A549 (cell line): ENCODE measurements at regions not wholly inside any gene's neighbourhood (a gene's known extent, or its start where the extent isn't known, plus 50 kb on each side); places are given as distances from the start of the nearest gene placed in this dataset.

Source experiments
- ATAC-seq, 2 experiments: fragments of 200-7000 bp in 1 of 2; fragments of >200 bp in 1 of 2; cut with Nextera tagmentation in 1 of 2; cut with Tn5 transposase in 1 of 2; 3 replicates each; pipeline versions ENCODE4 v1.8.0 to v1.9.1; 2018 to 2020; ENCODE audit warnings: mild to moderate bottlenecking in 1 of 2, moderate library complexity in 1 of 2
- CTCF ChIA-PET: fragments of 300-600 bp; sonication (Branson Sonifier 250); formaldehyde crosslinking; extraction: SDS; loops from one replicate; lab custom pipeline; 2021; ENCODE audit warnings: antibody characterized with exemption, inconsistent platforms; lab: Yijun Ruan, JAX
- POLR2A ChIA-PET: fragments of 350-600 bp; formaldehyde crosslinking; extraction: SDS; loops from one replicate; lab custom pipeline; 2021; ENCODE audit warnings: antibody characterized with exemption, inconsistent platforms; lab: Yijun Ruan, JAX
- DNase-seq, 2 experiments: peaks; one replicate each; pipeline versions ENCODE4 v3.0.0 to v3.0.0-alpha.2; 2011 to 2016; ENCODE audit warnings: low read depth in 1 of 2, low spot score in 1 of 2
- FAIRE-seq: peaks from 2 replicates; lab custom pipeline; 2011; peaks lifted over from hg19 to GRCh38; lab: Jason Lieb, UNC
- H3K27ac ChIP-seq, 2 experiments: fragments of >200 bp; sonication (Bioruptor Twin); formaldehyde crosslinking; 3 replicates each; pipeline ENCODE4 v1.5.1; 2016 to 2017
- H3K4me1 ChIP-seq: fragments of >200 bp; sonication (Bioruptor Twin); formaldehyde crosslinking; 3 replicates; pipeline ENCODE4 v1.6.1; 2016
- H3K4me2 ChIP-seq: fragments of >200 bp; sonication (Bioruptor Twin); formaldehyde crosslinking; 3 replicates; pipeline ENCODE4 v1.6.1; 2016
- H3K4me3 ChIP-seq: fragments of >200 bp; sonication (Bioruptor Twin); formaldehyde crosslinking; 3 replicates; pipeline ENCODE4 v1.5.1; 2016
- H3K9me3 ChIP-seq: fragments of >200 bp; sonication (Bioruptor Twin); formaldehyde crosslinking; 3 replicates; pipeline ENCODE4 v1.6.1; 2016
- BCL3 ChIP-seq: fragments of >200 bp; sonication (Bioruptor Twin); formaldehyde crosslinking; IDR thresholded peaks from 3 replicates; pipeline ENCODE4 v1.6.1; 2016
- CHD2 ChIP-seq: fragments of 150-350 bp; IDR thresholded peaks from 2 replicates; pipeline ENCODE4 v1.6.1; 2014; ENCODE audit warnings: low read length; ENCODE audit not compliant: partially characterized antibody
- CHD4 ChIP-seq: fragments of 200-600 bp; sonication (generic); IDR thresholded peaks from 2 replicates; pipeline ENCODE4 v1.6.1; 2016; ENCODE audit warnings: antibody characterized with exemption, mild to moderate bottlenecking, borderline replicate concordance
- E2F6 ChIP-seq: IDR thresholded peaks from 2 replicates; pipeline ENCODE4 v1.6.1; 2012; ENCODE audit warnings: low read depth, borderline replicate concordance
- EHF ChIP-seq: fragments of 250-450 bp; sonication (Bioruptor Pico); IDR thresholded peaks from 2 replicates; pipeline ENCODE4 v1.5.0; 2020; ENCODE audit warnings: mild to moderate bottlenecking
- FOXS1 ChIP-seq: fragments of 250-450 bp; sonication (Bioruptor Pico); IDR thresholded peaks from 2 replicates; pipeline ENCODE4 v1.5.0; 2020; ENCODE audit warnings: mild to moderate bottlenecking, moderate library complexity
- HMGXB4 ChIP-seq: fragments of 250-450 bp; sonication (Bioruptor Pico); IDR thresholded peaks from 2 replicates; pipeline ENCODE4 v1.5.0; 2021; ENCODE audit warnings: mild to moderate bottlenecking, moderate library complexity, borderline replicate concordance
- HOXA7 ChIP-seq: fragments of 250-450 bp; sonication (Bioruptor Pico); IDR thresholded peaks from 2 replicates; pipeline ENCODE4 v1.5.0; 2020; ENCODE audit warnings: mild to moderate bottlenecking, moderate library complexity
- HOXB13 ChIP-seq: fragments of 250-450 bp; sonication (Bioruptor Pico); IDR thresholded peaks from 2 replicates; pipeline ENCODE4 v1.5.0; 2020; ENCODE audit warnings: low read depth, mild to moderate bottlenecking, moderate library complexity
- JUN ChIP-seq, 2 experiments: fragments of >200 bp; sonication (Bioruptor Twin); formaldehyde crosslinking; IDR thresholded peaks; 2 replicates in 1 of 2; 3 replicates in 1 of 2; pipeline ENCODE4 v1.6.1; 2016 to 2017
- JUNB ChIP-seq: fragments of >200 bp; sonication (Bioruptor Twin); formaldehyde crosslinking; IDR thresholded peaks from 2 replicates; pipeline ENCODE4 v1.6.1; 2016
- KDM5A ChIP-seq: fragments of 200-600 bp; sonication (generic); IDR thresholded peaks from 2 replicates; pipeline ENCODE4 v1.6.1; 2016; ENCODE audit warnings: antibody characterized with exemption, mild to moderate bottlenecking
- MAZ ChIP-seq: fragments of 150-350 bp; IDR thresholded peaks from 2 replicates; pipeline ENCODE4 v1.6.1; 2014; ENCODE audit warnings: antibody characterized with exemption, low read depth, low read length, borderline replicate concordance
- NFE2L2 ChIP-seq: fragments of 150-350 bp; conservative IDR thresholded peaks from 2 replicates; pipeline ENCODE4 v1.6.1; 2014; ENCODE audit warnings: low read length
- NPAS2 ChIP-seq: fragments of 250-450 bp; sonication (Bioruptor Pico); IDR thresholded peaks from 2 replicates; pipeline ENCODE4 v1.8.0; 2022; ENCODE audit warnings: mild to moderate bottlenecking, moderate library complexity, borderline replicate concordance
- POLR2A ChIP-seq: IDR thresholded peaks from 2 replicates; pipeline ENCODE4 v1.6.1; 2012; ENCODE audit warnings: mild to moderate bottlenecking, low read length
- RAD21 ChIP-seq, 2 experiments: fragments of >200 bp in 1 of 2; sonication (Bioruptor Twin) in 1 of 2; formaldehyde crosslinking in 1 of 2; IDR thresholded peaks in 1 of 2; conservative IDR thresholded peaks in 1 of 2; 2 replicates in 1 of 2; 3 replicates in 1 of 2; pipeline ENCODE4 v1.6.1; 2012 to 2018; ENCODE audit warnings: inconsistent platforms in 1 of 2
- RARB ChIP-seq: fragments of 250-450 bp; sonication (Bioruptor Pico); IDR thresholded peaks from 2 replicates; pipeline ENCODE4 v1.8.0; 2021; ENCODE audit warnings: mild to moderate bottlenecking, moderate library complexity
- RCOR1 ChIP-seq: fragments of 150-350 bp; IDR thresholded peaks from 2 replicates; pipeline ENCODE4 v1.6.1; 2014; ENCODE audit warnings: antibody characterized with exemption, low read length, low read depth
- SREBF2 ChIP-seq: fragments of 450-650 bp; IDR thresholded peaks from 2 replicates; pipeline ENCODE4 v1.6.1; 2014; ENCODE audit warnings: mild to moderate bottlenecking, moderate library complexity
- TP53 ChIP-seq: fragments of 250-450 bp; sonication (Bioruptor Pico); IDR thresholded peaks from 2 replicates; pipeline ENCODE4 v1.5.0; 2021; ENCODE audit warnings: mild to moderate bottlenecking, moderate library complexity
- USF2 ChIP-seq: fragments of 450-650 bp; IDR thresholded peaks from 2 replicates; pipeline ENCODE4 v1.6.1; 2014; ENCODE audit warnings: antibody characterized with exemption
- WGBS: methylation state at CpG from one replicate; pipeline ENCODE4 v1.1.6; 2017; ENCODE audit errors: missing lambda C conversion rate; 5-methylcytosine and 5-hydroxymethylcytosine counted together

GRCh38 chr3:43923104-43923882, 232.6 kb downstream of the ABHD5 start:
- TF ChIP-seq CHD4 (no peak), EHF (CRISPR knock-in tag) (no peak), RAD21 (conservative IDR thresholded peaks at IDR 0.05 in 1 of 2, IDR thresholded peaks at IDR 0.05 in 1 of 2) (no peak), FOXS1 (CRISPR knock-in tag) (no peak), JUNB (no peak), RCOR1 (no peak), HMGXB4 (CRISPR knock-in tag) (no peak), KDM5A (no peak), USF2 (no peak), TP53 (CRISPR knock-in tag) (no peak), POLR2A (no peak), NPAS2 (CRISPR knock-in tag) (no peak)
- TF ChIP-seq, all 56 proteins: peak for 0
- Histone ChIP-seq H3K4me2 (no peak overlapping the region), H3K27ac (no peak overlapping the region), H3K4me1 (no peaks in the 10 kb centered on the region), H3K9me3 (no peaks in the 10 kb centered on the region), H3K4me3 (no peak overlapping the region)
- FAIRE-seq (no peak), ATAC-seq (no peak), DNase-seq (no peak)
- WGBS = 78% methylated on average over 13 of the region's 13 CpGs
- ChIA-PET CTCF (interaction anchor here (0.9 kb wide), 1 partner anchor 379 kb away, joined by 3 read pairs; no protein-coding TSS in a partner anchor), POLR2A (no interaction called here)

- H3K4me1 ChIP-seq = no peaks in the 10 kb centered on the region
- TF ChIP-seq E2F6 (no peak), MAZ (no peak), JUN (IDR thresholded peaks at IDR 0.05) (no peak), EHF (CRISPR knock-in tag) (no peak), BCL3 (no peak), HOXA7 (CRISPR knock-in tag) (no peak), CHD4 (no peak), HMGXB4 (CRISPR knock-in tag) (no peak), HOXB13 (no peak), CHD2 (no peak), RARB (CRISPR knock-in tag) (no peak), SREBF2 (no peak), NFE2L2 (no peak)
- no peak overlapping the region for H3K4me3 ChIP-seq
- no peaks in the 10 kb centered on the region for H3K9me3 ChIP-seq
- CTCF ChIA-PET = no interaction called here
- DNase-seq (no peak), ATAC-seq (no peak), FAIRE-seq (no peak)
- POLR2A ChIA-PET = no interaction called here
- no peak overlapping the region for H3K27ac ChIP-seq
- 49% methylated on average over 5 of the region's 5 CpGs for WGBS
- no peak overlapping the region for H3K4me2 ChIP-seq
Observed at GRCh38 chr3:43926055-43926454, 235.3 kb downstream of the ABHD5 start.
